ENCODE measurements at regions not wholly inside any gene's neighbourhood (a gene's known extent, or its start where the extent isn't known, plus 50 kb on each side); places are given as distances from the start of the nearest gene placed in this dataset.
"Not testable (repeated sequence)": the region's sequence is repeated elsewhere in the genome, so short reads cannot be mapped to it uniquely, and the experiment has no call there.

DNA sequence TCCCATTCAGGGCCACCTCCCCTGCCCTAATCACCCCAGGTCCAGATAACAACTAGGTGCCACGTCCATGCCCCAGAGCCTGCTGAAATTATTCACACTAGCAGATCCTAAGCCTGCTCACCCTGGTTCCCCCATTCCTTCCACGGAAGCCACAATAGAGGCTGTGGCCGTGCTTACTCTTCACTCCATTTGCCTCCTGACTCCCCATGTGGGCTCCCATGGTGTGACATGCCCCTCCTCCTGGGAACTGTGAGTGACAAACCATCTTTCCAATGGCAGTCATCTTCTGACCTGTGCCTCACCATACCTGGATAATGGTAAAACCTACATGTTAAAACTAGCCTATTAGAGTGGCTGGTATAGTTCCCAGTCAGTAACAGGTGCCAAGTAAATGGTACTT lies 216.2 kb upstream of the PRKCQ start:
- no peak overlapping the region for H3K4me3 ChIP-seq (ENCODE audit: low read depth, low read length)
- TF ChIP-seq, protein P1, sequence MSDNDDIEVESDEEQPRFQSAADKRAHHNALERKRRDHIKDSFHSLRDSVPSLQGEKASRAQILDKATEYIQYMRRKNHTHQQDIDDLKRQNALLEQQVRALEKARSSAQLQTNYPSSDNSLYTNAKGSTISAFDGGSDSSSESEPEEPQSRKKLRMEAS (IDR thresholded peaks at IDR 0.05; ENCODE audit: low read depth, low read length) = no peak
- TF ChIP-seq POLR2A (IDR thresholded peaks at IDR 0.05; ENCODE audit: extremely low read depth, insufficient read length) = no peak
- DNase-seq (ENCODE audit: low read depth) = no peak

DNA sequence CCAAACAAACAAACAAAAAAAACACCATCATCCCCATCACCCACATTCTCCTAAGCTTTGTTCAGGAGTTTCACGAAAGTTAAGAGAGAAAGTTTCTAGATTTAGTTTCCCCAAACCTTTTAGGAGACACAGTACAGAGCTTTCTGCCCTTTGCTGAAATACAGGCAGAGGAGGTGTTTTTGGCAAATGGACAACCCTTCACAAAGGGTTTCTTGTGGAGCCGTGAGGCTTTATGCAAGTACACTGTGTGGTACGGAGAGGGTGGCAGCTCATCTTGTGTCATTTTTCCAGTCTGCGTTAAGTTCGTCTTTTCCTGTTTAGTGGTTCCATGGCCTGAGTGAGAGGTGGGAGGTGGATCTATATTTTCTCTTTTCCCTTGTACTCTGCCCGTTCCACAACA lies 215.5 kb upstream of the PRKCQ start:
- DNase-seq (ENCODE audit: low read depth) = no peak
- no peak overlapping the region for H3K4me3 ChIP-seq (ENCODE audit: low read depth, low read length)
- no peak for TF ChIP-seq POLR2A (IDR thresholded peaks at IDR 0.05; ENCODE audit: extremely low read depth, insufficient read length)

DNA sequence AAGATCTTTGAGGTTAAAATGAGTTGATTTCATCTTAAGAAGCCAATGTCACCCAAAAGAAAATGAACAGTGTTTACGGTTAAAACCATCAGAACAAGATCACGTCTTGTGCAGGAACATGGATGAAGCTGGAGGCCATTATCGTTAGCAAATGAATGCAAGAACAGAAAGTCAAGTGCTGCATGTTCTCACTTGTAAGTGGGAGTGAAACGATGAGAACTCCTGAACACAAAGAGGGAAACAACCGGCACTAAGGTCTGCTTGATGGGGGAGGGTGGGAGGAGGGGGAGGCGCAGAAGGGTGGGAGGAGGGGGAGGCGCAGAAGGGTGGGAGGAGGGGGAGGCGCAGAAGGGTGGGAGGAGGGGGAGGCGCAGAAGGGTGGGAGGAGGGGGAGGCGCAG lies 214.8 kb upstream of the PRKCQ start:
- not testable (repeated sequence) for DNase-seq (ENCODE audit: low read depth); H3K4me3 ChIP-seq (ENCODE audit: low read depth, low read length)

DNA sequence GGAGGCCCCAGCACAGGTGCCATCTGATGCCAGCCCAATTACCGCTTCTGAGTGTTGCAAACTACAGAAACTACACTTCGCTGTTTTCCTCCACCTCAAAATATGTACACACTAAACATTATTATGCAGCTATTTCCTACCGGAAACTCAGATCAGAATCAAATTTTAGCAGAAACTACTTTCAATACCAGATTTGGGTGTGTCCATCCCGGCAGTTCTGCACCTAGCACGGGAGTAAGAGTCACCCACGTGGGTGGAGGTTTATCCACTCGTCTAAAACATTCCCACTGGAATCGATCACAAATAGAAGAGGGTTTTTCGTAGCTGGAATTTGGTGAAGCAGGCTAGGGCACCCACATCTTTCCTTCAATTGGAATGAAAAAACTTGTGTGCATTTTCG lies 214.4 kb upstream of the PRKCQ start:
- no peak overlapping the region for H3K4me3 ChIP-seq (ENCODE audit: low read depth, low read length)
- DNase-seq (ENCODE audit: low read depth) = no peak
- TF ChIP-seq MYC (IDR thresholded peaks at IDR 0.05; ENCODE audit: low read depth, low read length) (no peak), POLR2A (IDR thresholded peaks at IDR 0.05; ENCODE audit: extremely low read depth, insufficient read length) (no peak)
- TF ChIP-seq, protein P1 (IDR thresholded peaks at IDR 0.05; ENCODE audit: low read depth, low read length) = no peak
- TF ChIP-seq, protein P2, sequence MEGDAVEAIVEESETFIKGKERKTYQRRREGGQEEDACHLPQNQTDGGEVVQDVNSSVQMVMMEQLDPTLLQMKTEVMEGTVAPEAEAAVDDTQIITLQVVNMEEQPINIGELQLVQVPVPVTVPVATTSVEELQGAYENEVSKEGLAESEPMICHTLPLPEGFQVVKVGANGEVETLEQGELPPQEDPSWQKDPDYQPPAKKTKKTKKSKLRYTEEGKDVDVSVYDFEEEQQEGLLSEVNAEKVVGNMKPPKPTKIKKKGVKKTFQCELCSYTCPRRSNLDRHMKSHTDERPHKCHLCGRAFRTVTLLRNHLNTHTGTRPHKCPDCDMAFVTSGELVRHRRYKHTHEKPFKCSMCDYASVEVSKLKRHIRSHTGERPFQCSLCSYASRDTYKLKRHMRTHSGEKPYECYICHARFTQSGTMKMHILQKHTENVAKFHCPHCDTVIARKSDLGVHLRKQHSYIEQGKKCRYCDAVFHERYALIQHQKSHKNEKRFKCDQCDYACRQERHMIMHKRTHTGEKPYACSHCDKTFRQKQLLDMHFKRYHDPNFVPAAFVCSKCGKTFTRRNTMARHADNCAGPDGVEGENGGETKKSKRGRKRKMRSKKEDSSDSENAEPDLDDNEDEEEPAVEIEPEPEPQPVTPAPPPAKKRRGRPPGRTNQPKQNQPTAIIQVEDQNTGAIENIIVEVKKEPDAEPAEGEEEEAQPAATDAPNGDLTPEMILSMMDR (IDR thresholded peaks at IDR 0.05; ENCODE audit: low read depth, low read length) = no peak

DNA sequence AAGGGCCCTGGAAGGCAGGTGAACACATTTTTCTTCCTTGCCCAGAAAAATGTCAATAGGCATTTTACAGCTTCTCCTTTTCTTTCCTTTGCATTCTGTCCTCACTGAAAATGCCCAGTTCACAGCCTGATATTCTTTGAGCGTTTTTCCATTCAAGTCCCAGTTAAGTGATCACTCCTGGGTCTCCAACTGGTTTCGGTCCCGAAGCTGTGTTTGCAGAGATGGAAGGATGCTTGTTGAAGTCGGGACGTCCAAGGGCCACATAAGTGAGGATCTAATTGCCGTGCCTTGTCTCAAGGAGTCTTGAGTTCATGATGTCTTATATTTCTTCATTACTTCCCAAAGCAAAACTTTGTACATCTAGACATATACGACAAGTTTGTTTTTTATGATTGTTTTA lies 208.7 kb upstream of the PRKCQ start:
- DNase-seq (ENCODE audit: low read depth) = no peak
- TF ChIP-seq, protein P1 (IDR thresholded peaks at IDR 0.05; ENCODE audit: low read depth, low read length) = no peak
- TF ChIP-seq, protein P2 (IDR thresholded peaks at IDR 0.05; ENCODE audit: low read depth, low read length) = no peak
- TF ChIP-seq MYC (IDR thresholded peaks at IDR 0.05; ENCODE audit: low read depth, low read length) = no peak
- TF ChIP-seq POLR2A (IDR thresholded peaks at IDR 0.05; ENCODE audit: extremely low read depth, insufficient read length) = no peak
- H3K4me3 ChIP-seq (ENCODE audit: low read depth, low read length) = no peak overlapping the region

DNA sequence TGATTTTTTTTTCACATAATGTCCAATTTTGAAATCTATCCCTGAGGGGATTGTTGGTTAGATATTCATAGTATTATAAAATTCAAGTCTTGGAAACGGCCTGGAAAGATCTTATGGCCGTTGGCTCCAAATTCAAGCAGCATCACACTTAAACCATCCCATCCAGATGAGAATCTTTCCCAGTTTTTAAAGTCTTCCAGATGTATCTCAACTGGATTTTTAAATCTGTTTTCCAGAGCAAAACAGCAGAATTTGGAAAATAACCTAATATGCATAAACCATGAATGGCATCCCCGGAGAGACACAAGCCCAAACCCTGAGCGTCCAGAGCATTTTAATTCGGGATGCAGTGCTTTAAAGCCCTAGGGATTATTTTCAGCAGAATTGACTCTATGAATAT lies 208.2 kb upstream of the PRKCQ start:
- DNase-seq (ENCODE audit: low read depth) = no peak
- TF ChIP-seq MYC (IDR thresholded peaks at IDR 0.05; ENCODE audit: low read depth, low read length) (no peak), POLR2A (IDR thresholded peaks at IDR 0.05; ENCODE audit: extremely low read depth, insufficient read length) (no peak)
- TF ChIP-seq, protein P1 (IDR thresholded peaks at IDR 0.05; ENCODE audit: low read depth, low read length) = no peak

DNA sequence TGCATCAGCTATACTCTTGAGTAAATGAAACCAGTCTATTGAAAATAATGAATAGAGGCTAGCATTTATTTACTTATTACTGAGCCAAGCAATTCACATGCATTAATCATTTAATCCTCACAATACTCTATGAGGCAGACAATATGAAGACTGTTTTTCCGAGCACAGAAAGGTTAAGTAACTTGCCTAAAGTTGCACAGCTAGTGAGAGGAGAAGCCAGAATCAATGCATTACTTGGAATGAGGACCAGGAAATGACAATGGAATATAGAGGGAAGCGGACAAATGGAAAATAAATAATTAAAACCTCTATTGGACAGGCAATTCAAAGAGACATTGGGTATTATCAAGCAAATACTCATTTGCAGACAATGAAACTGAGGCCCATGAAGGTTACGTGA lies 207.6 kb upstream of the PRKCQ start:
- TF ChIP-seq MYC (IDR thresholded peaks at IDR 0.05; ENCODE audit: low read depth, low read length) (no peak), POLR2A (IDR thresholded peaks at IDR 0.05; ENCODE audit: extremely low read depth, insufficient read length) (no peak)
- TF ChIP-seq, protein P2 (IDR thresholded peaks at IDR 0.05; ENCODE audit: low read depth, low read length) = no peak
- TF ChIP-seq, protein P1 (IDR thresholded peaks at IDR 0.05; ENCODE audit: low read depth, low read length) = no peak
- no peak for DNase-seq (ENCODE audit: low read depth)
- no peak overlapping the region for H3K4me3 ChIP-seq (ENCODE audit: low read depth, low read length)

More for the DNA sequence above, 208.2 kb upstream of the PRKCQ start:
- H3K4me3 ChIP-seq (ENCODE audit: low read depth, low read length) = no peak overlapping the region

DNA sequence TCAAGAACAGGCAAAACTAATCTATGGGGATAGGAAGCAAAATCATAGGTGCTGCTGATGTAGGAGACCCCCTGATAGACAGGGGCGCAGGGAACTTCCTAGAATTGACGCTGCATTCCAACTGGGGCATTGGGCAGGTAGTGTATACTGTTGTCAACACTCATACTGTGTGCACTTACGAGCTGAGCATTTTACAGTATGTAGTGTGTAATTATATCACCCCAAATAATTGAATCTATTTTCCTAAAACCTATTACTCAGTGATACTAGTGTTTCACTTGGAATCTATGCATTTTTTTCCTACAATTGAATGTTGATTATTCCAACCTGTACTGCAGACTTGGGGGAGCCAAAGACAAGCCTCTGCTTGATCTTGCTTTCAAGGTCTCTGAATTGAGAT lies 207.0 kb upstream of the PRKCQ start:
- no peak for DNase-seq (ENCODE audit: low read depth)
- H3K4me3 ChIP-seq (ENCODE audit: low read depth, low read length) = no peak overlapping the region
- TF ChIP-seq, protein P2 (IDR thresholded peaks at IDR 0.05; ENCODE audit: low read depth, low read length) = no peak
- TF ChIP-seq, protein P1 (IDR thresholded peaks at IDR 0.05; ENCODE audit: low read depth, low read length) = no peak
- no peak for TF ChIP-seq MYC (IDR thresholded peaks at IDR 0.05; ENCODE audit: low read depth, low read length)
- no peak for TF ChIP-seq POLR2A (IDR thresholded peaks at IDR 0.05; ENCODE audit: extremely low read depth, insufficient read length)

All from NB4 (cell line).